ENCODE measurements at regions not wholly inside any gene's neighbourhood (a gene's known extent, or its start where the extent isn't known, plus 50 kb on each side); places are given as distances from the start of the nearest gene placed in this dataset.

GRCh38 chr3:70550723-70551319 lies 238.4 kb upstream of the MDFIC2 start:
- peak; percentile 67 for DNase-seq

DNA sequence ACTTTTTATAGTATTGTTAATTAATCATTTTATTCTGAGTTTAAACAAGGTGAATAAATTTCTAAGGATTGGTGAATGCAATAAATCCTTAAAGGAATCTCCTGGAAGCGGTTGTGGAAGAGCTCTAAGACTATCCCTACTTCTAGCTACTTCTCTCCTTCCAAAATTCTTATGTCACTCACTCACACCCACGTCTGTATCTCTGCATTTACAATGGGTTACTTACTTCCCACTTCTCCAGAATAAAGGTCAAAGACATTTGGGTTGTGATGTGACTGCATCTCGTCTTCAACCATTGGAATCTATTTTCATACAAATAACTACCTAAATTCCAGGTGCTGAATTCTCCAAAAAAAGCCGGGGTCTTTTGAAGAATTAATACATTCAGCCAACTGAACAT lies 234.2 kb upstream of the MDFIC2 start:
- DNase-seq, result no peak

- DNase-seq, result no peak
Measured at GRCh38 chr3:70543493-70543892, 231.1 kb upstream of the MDFIC2 start.

GRCh38 chr3:70539908-70540307 lies 227.5 kb upstream of the MDFIC2 start:
- no peak for DNase-seq

GRCh38 chr3:70532806-70533205 lies 220.4 kb upstream of the MDFIC2 start:
- DNase-seq, result no peak

GRCh38 chr3:70531838-70532489 lies 219.5 kb upstream of the MDFIC2 start:
- no peak for DNase-seq

DNA sequence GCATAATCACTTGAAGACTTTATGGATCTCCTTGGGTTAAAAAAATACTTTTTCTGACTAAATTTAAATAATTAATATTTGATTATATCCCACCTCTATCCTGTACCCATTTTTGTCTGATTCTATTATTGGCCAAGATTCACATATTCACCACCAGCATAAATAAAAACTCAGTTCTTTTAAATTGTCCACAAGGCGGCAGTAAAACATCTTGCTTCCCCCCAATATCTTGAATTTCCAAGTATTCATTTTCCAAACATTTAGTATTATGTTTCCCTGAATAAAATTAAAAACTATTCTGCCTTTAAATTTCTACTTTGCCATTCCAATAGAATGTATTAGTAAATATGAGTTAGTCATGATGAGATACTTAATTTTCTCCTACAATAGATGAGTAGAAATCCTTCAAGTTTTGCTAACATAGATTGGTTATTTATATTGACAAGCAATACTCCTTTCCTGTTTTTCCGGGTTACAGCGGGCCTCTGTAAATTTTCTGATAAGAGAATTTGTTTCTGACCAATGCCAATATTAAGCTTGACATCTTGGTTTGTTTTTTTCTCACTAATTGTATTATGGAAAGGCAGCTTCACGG lies 218.7 kb upstream of the MDFIC2 start:
- DNase-seq, result no peak

GRCh38 chr3:70530626-70531025 lies 218.2 kb upstream of the MDFIC2 start:
- DNase-seq, result no peak

DNA sequence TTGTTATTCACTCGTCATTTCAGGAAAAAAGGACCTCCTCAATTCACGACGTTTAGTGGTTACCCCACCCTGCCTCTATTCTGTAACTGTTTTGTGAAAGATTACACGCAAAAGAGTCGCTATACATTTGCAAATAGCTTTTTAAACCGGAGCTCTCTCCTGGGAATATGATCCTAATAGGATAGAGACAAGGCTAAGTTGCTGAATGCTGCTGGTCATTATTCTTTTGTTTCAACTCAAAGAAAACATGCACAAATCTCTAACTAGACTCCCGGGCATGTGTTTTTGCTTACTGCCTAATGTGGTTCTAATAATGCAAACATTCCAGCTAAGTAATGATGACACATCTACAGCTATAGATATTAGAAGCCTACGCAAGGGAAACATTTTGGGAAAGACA lies 214.6 kb upstream of the MDFIC2 start:
- no peak for DNase-seq

GRCh38 chr3:70519913-70520659 lies 207.6 kb upstream of the MDFIC2 start:
- no peak for DNase-seq

- no peak for DNase-seq
Measured at GRCh38 chr3:70519026-70519425, 206.6 kb upstream of the MDFIC2 start.

DNA sequence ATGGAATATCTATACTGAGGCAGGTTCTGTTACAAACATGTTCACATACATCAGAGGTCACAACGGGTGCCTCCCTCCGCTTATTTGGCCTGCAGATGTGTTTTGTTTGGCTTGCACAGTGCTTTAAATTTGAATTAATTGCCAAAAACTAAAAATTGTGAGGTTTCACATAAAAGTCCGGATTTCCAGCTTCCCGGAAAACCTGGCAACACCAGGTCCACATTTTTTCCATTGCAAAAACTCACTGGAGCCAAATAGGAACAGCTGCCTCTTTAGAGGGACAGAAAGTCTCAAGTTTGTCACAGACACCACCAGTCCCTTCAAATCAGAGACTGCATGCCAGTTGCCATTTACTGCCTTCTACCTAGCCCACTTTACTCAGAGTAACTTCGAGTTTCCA lies 205.9 kb upstream of the MDFIC2 start:
- DNase-seq, result no peak

- DNase-seq, result no peak
Measured at GRCh38 chr3:70517124-70517890, 204.9 kb upstream of the MDFIC2 start.

DNA sequence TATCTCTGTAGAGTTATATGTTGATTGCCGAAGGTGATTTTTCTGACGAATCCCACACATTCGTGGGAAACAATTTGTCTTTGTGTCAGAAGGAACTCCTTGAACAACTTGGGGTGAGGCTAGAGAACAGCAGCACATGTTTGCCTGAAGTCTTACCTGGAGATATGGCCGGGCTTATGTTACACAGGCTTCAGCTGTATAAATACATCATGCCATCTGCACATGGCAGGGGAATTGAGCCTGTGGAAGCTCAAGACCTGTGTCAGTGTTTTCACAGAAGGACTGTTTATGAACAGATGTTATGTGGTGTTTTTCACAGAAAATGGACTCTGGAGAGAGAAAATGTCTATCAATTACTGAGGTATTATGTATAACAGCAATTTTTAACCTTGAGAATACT lies 203.6 kb upstream of the MDFIC2 start:
- no peak for DNase-seq

- no peak for DNase-seq
Measured at GRCh38 chr3:70507486-70507885, 195.0 kb upstream of the MDFIC2 start.

DNA sequence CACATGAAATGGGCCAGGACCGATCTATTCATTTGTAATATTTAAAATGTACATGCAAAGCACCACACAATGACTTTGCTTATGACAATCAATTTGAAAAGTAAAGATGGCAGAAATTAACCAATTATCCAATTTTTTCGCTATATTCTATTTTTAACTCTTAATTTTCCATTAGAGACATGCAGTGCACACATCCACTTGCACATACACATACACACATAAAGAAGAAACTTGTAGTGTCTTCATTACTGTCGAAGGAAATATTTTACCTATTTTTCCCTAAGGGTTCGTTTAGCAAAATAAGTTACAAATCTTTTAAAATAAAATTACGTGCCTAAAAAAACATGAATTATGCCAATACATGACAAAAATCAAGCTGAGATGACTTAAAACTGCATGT lies 194.3 kb upstream of the MDFIC2 start:
- no peak for DNase-seq

GRCh38 chr3:70501561-70501960 lies 189.1 kb upstream of the MDFIC2 start:
- no peak for DNase-seq

- no peak for DNase-seq
Measured at GRCh38 chr3:70488816-70489215, 176.4 kb upstream of the MDFIC2 start.

DNA sequence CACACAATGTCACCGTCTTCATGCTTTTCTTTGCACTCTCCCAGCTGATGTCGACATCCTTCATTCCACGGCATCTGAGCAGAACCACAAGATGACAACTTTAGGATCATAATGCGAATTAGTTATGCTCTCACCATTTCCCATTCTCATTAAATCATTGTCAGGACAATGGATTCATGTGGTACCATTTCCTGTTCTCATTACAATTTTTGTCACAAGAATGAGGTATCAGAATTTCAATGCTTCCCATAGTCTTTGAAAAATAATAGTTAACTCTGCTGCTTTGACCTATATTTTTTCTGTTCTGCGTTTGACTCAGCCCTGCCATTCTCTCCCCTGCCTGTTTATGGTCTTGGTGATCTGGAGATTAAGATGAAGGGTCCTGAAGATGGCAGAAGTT lies 175.7 kb upstream of the MDFIC2 start:
- no peak for DNase-seq

GRCh38 chr3:70486414-70487017 lies 174.1 kb upstream of the MDFIC2 start:
- no peak for DNase-seq

- no peak for DNase-seq
Measured at GRCh38 chr3:70476174-70476573, 163.7 kb upstream of the MDFIC2 start.

- no peak for DNase-seq
Measured at GRCh38 chr3:70471464-70472342, 159.3 kb upstream of the MDFIC2 start.

Data from CD4-positive, alpha-beta T cell treated with Interleukin-10 for 1 hour (primary cell).